ENCODE measurements at regions not wholly inside any gene's neighbourhood (a gene's known extent, or its start where the extent isn't known, plus 50 kb on each side); places are given as distances from the start of the nearest gene placed in this dataset.

DNA sequence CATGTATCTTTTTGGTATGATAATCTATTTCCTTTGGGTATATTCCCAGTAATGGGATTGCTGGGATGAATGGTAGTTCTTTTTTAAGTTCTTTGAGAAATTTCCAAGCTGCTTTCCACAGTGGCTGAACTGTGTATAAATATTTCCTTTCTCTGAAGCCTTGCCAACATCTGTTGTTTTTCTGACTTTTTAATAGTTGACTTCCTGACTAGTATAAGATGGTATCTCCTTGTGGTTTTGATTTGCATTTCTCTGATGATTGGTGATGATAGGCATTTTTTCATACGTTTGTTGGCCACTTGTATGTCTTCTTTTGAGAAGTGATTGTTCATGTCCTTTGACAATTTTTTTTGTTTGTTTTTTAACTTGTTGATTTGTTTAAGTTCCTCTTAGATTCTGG lies 61.6 kb upstream of the PCDH17 start (continued):
- TF ChIP-seq ZKSCAN1 (IDR thresholded peaks at IDR 0.05; ENCODE audit: low read depth, low read length) (no peak), DPF2 (IDR thresholded peaks at IDR 0.05) (no peak)
- TF ChIP-seq, protein P1, sequence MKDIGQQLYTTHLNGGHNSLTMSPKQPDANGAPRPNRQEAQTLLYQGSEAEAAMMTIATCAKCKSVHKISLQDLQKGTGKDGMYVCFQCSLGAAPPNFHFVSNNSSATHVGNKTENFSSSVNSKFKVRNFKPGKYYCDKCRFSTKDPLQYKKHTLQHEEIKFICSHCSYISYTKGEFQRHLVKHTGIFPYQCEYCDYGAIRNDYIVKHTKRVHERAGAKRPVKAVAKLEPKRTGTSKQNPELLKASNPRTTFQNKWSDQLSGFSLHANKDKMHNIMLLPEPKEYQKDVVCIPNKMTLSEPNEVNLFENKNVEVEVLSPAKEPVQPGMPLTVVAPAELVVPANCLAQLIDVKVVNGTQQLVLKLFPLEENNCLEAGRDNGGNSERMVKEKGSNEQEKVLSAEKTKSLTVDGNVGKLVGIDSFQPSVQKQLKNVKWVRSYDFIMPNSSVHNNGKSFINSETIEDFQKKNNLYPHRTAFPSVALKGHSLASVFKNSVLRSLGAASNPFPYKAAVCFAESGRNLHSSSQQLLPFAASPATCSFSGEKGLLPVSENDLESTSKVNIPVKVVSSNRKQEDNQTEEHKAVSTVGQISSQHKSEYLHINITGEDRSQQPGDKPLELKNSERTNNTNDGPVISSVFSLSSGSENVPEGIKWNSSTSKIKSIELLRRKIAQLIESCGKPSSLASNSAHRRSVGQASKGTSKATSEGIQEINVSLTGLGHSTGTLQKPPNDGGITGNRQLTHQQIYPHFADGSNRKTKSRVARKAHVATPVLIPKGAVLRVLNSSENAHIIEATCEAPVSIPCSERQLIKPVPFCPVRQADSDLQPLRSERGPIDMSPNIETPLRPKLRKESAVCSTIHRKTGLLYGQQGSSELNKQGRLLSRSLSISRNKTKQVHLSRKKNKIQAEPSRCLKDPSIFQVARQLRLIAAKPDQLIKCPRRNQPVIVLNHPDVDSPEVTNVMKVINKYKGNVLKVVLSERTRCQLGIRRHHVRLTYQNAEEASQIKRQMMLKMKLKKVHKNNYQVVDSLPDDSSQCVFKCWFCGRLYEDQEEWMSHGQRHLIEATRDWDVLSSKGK (CRISPR knock-in tag; IDR thresholded peaks at IDR 0.05), result no peak

Data from K562 (cell line).